Activated CD4-positive, alpha-beta T cell treated with anti-CD3 and anti-CD28 coated beads, Interleukin-2, Interleukin-4, amounts not matched to agents 100 ng/mL and 50 ng/mL, durations not matched to agents 16 hours and 8 hours (primary cell): ENCODE measurements at regions not wholly inside any gene's neighbourhood (a gene's known extent, or its start where the extent isn't known, plus 50 kb on each side); places are given as distances from the start of the nearest gene placed in this dataset.
"Not testable (repeated sequence)": the region's sequence is repeated elsewhere in the genome, so short reads cannot be mapped to it uniquely, and the experiment has no call there.

Experiments
- DNase-seq: peaks from one replicate; pipeline ENCODE4 v3.0.0-alpha.2; 2020; ENCODE audit warnings: low spot score

GRCh38 chr6:84353459-84354423 is 126.3 kb upstream of the CEP162 start:
- DNase-seq = no peak

DNA sequence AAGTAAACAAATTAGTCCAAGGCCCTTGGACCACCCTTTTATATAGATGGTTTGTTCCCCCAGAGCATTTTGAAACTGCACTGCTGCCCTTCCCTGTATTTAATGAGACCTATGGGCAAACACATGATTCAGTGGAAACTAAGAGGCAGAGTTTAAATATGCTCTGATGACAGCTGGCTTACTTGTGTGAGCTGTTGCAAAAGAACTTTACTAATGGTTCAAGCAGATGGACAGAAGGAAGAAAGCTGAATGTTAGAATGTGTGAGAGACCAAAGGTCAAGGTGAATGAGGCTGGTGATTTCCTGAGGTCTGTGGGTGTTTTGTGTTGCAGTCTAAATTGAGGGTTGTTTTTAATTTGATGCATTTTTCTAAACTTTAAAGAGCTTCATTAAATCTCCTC is 123.0 kb upstream of the CEP162 start:
- no peak for DNase-seq

DNA sequence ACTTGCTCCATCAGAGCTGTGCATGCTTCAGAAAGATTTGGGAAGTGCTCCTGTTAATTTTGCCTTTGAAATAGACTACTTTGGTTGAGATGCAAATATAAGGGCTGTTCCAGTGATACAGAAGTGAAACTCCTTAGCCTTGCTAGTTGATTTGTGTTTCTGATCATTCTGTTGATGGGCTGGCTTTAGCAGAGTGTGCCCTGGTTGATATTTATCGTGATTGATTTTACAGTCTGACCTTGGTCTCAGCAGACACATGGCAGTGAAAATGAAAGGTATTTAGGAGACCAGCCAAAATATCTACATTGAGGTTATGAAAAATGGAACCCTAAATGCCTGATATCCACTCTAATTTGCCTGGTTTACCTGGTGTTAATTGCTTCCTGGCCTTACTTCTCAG is 122.1 kb upstream of the CEP162 start:
- no peak for DNase-seq

GRCh38 chr6:84348801-84349200 is 121.4 kb upstream of the CEP162 start:
- DNase-seq = no peak

- DNase-seq = no peak
These were observed 118.9 kb upstream of the CEP162 start for GRCh38 chr6:84346372-84346771.

- no peak for DNase-seq
These were observed 116.6 kb upstream of the CEP162 start for GRCh38 chr6:84344005-84344404.

GRCh38 chr6:84340422-84340821 is 113.0 kb upstream of the CEP162 start:
- DNase-seq = no peak

- no peak for DNase-seq
These were observed 106.4 kb upstream of the CEP162 start for GRCh38 chr6:84333842-84334241.

DNA sequence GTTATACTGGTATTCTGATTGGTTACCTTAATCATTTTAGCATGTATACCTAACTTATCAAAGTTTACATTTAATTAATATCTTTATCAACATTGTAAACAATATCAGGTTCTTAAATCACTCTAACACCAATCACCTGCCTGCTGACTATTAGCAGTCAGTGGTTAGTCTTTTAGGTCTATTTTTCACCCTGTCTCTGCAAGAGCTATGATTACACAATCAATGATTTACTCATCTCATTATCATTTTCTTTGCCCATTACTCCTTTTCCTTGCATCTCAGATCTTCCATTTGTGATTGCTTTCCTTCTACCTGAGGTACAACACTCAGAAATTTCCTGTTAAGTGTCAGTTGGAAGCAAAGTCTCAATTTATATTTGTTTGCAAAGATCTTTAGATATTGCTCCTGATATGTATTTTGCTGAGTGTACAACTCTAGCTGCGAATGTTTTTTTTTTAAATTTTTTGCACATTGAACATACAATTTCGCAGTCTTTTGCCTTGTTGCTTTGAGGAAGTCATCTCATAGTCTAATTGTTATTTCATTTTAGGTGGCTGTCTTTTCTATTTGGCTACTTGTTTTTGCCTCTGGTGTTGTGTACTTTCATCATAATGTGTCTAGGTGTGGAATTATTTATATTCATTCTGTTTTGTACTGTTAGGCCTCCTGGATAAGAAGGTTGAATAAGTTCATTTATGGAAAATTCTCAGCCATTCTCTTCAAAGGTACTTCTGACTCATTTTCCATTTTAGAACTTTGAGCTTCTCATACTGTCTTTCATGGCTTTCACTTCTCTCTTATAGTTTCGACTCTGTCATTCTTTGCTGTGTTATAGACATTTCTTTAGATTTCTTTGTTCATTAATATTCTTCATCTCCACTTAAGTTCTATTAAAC is 104.9 kb upstream of the CEP162 start:
- no peak for DNase-seq

DNA sequence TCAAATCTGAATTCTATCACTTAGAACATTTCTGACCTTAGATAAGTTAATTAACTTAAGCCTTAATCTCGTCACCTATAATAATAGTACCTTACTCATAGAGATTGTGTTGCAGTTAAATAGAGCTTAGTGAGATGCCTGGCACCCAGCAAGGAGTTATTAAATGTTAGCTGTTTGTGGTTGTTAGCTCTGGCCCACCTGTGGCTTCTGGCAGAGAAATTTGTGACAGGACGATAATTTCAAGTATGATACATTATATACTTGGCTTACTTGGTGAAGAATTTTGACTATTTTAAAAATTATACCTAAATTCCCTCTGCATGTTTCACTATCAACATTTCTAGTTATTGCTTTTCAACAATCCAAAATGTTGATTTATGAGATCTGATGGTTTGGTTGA is 102.9 kb upstream of the CEP162 start:
- no peak for DNase-seq

DNA sequence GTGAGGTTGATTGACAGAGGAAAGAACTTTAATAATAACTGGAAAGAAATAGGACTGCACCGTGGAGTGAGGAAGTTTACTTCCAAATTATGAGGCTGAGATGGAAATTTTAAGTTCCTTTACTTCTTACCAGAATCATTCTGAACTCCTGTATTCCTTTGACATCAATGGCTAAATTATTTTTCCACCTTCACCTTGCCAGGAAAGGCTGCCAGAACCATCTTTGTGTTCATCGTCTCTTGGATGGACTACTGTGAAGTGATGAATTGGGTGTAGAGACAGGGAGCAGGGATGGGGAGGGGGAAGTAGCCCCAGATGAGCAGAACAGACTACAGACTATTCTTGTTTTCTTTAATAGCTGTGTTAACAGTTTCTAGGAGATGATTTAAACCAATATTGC is 102.1 kb upstream of the CEP162 start:
- no peak for DNase-seq

- no peak for DNase-seq
These were observed 101.6 kb upstream of the CEP162 start for GRCh38 chr6:84329077-84329476.

GRCh38 chr6:84317463-84317862 is 90.0 kb upstream of the CEP162 start:
- DNase-seq = no peak

GRCh38 chr6:84314377-84314898 is 87.0 kb upstream of the CEP162 start:
- no peak for DNase-seq

DNA sequence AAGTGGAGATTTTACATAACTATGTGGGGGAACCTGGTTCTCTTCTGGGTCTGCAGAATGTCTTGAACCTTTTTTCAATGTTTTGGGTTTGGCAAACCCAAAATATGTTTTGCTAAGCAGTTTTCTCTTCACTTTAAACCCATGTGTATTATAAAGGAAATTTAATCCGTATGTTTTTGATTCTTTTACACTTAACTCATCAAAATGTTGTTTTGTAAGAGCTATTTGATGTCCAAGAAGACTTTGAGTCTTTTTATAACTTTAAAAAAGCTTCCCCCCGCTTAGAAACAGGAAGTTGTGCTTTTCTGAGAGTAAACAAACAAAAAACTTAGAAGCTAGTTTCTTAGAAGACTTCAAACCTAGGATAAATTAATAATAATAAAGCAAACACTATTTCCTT is 81.9 kb upstream of the CEP162 start:
- no peak for DNase-seq

DNA sequence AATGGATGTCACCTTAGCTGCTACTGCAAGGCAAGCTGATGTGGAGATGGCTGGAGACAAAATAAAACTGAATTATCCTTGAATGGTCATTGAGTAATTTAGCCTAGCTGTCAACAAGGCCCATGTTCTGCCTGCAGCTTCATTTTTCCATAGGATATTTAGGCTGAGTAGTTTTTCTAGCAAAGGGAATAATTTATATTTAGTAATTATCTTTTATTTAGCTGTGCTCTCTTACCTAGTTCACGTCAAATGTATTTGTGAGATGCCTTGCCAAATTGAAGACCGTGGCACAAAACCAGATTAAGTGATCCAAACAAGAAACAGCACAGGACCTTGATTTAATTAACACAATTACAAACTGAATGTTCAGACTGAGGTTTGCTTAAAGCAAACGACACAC is 77.4 kb upstream of the CEP162 start:
- no peak for DNase-seq

DNA sequence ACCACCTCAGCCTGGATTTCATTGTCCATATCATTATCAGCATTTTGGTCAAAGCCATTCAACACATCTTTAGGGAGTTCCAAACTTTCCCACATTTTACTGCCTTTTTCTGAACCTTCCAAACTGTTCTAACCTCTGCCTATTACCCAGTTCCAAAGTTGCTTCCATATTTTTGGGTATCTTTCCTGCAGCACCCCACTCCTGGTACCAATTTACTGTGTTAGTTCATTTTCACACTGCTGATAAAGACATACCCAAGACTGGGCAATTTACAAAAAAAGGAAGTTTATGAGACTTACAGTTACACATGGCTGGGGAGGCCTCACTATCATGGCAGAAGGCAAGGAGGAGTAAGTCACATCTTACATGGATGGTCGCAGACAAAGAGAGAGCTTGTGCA is 63.6 kb upstream of the CEP162 start:
- DNase-seq = not testable (repeated sequence)

GRCh38 chr6:84284428-84285049 is 57.1 kb upstream of the CEP162 start:
- DNase-seq = no peak

DNA sequence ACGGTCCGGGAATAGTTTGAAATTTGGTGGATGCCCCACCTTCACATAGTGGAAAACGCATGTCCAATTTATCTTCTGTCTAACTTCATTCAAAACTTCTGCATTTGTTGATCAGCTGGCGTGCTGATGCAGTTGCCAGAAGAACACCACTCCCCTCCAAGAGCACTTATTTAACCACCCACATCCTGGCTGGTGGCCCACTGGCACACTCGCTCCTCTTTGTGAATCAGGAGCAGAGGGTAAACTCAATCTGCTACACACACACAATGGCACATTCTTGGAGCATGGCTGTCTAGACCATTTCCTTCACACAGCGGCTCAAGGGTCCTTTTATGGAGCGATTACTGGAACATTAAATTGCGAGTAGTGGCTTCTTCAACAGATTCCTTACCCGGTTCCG is 55.1 kb upstream of the CEP162 start:
- no peak for DNase-seq

DNA sequence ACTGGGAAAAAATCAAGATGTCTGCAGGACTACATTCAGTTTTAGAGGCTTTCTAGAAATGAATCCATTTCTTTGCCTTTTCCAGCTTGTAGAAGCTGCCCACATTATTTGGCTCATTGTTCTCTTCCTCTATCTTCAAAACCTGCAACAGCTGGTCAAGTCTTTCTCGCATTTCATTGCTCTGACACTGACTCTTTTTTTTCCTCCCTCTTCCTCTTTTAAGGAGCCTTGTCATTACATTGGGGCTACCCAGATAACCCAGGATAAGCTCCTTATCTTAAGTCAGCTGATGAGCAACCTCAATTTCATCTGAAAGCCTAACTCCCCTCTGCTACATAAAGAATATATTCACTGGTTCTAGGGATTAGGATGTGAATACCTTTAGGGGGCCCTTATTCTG is 53.2 kb upstream of the CEP162 start:
- DNase-seq = no peak

GRCh38 chr6:84280030-84280429 is 52.6 kb upstream of the CEP162 start:
- DNase-seq = no peak

DNA sequence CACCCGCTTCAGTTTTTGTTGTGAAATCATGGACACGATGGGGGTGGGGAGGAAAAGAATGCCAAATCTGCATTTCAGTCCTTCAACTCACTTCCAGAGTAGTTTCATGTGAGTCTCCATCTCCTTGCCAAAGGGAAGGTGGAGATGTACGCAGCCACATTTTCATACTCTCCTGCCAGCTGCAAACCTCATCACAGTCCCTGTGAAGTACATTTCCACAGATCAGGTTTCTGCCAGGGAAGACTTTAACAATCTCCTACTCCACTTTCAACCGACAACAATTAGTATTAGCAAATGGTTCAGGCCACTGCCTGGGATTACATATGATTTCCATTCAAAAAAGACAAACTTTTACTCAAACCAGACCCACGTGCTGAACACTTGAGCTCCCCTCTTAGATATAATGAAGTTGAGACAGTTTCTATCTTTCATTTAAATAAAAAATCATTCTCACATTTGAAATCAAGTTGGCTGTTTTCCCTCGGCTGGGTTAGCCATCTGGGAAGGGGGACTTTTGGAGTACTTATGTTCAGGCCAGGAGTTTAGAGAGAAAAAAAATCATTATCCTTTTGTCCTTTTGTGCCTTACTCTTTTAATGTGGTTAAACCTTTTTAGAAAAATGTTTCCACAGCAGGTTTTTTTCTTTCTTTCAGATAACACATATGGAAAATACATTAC is 51.0 kb upstream of the CEP162 start:
- DNase-seq = no peak
